LNCaP clone FGC (cell line): ENCODE measurements at regions not wholly inside any gene's neighbourhood (a gene's known extent, or its start where the extent isn't known, plus 50 kb on each side); places are given as distances from the start of the nearest gene placed in this dataset.
"Not testable (repeated sequence)": the region's sequence is repeated elsewhere in the genome, so short reads cannot be mapped to it uniquely, and the experiment has no call there.

Experiments
- DNase-seq: peaks from one replicate; pipeline ENCODE4 v3.0.0-alpha.2; 2011; ENCODE audit warnings: low read depth
- H3K4me3 ChIP-seq: 2 replicates; pipeline ENCODE4 v1.5.1; 2011; ENCODE audit warnings: mild to moderate bottlenecking, low read depth, low read length, control low read depth
- TF ChIP-seq, protein P1 (sequence below): IDR thresholded peaks from 2 replicates; pipeline ENCODE4 v1.5.1; 2012; ENCODE audit warnings: mild to moderate bottlenecking; ENCODE audit not compliant: control insufficient read depth, insufficient read depth; ENCODE audit errors: extremely low read depth

DNA sequence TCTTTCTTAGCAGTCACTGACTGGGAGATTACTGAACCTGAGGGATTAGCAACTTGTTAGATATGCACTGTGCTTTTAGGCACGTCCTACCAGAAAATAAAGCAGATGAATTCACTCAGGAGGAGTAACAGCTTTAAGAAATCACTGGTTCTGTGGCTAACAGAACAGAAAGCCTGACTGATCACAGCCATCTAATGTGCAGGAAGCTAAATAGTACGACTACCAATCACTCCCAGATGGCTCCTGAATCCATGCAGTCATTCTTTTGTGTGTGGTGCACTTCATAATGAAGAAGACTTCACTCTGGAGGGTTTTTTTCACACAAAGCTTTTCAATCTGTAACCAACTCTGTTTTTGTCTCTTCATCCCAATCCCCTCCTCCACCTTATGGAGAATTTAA is 305.3 kb upstream of the INTU start:
- TF ChIP-seq, protein P1, sequence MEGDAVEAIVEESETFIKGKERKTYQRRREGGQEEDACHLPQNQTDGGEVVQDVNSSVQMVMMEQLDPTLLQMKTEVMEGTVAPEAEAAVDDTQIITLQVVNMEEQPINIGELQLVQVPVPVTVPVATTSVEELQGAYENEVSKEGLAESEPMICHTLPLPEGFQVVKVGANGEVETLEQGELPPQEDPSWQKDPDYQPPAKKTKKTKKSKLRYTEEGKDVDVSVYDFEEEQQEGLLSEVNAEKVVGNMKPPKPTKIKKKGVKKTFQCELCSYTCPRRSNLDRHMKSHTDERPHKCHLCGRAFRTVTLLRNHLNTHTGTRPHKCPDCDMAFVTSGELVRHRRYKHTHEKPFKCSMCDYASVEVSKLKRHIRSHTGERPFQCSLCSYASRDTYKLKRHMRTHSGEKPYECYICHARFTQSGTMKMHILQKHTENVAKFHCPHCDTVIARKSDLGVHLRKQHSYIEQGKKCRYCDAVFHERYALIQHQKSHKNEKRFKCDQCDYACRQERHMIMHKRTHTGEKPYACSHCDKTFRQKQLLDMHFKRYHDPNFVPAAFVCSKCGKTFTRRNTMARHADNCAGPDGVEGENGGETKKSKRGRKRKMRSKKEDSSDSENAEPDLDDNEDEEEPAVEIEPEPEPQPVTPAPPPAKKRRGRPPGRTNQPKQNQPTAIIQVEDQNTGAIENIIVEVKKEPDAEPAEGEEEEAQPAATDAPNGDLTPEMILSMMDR: no peak
- H3K4me3 ChIP-seq: no peak overlapping the region
- no peak for DNase-seq

GRCh38 chr4:127335073-127335620 is 297.6 kb upstream of the INTU start:
- TF ChIP-seq, protein P1: no peak
- no peak overlapping the region for H3K4me3 ChIP-seq
- no peak for DNase-seq

DNA sequence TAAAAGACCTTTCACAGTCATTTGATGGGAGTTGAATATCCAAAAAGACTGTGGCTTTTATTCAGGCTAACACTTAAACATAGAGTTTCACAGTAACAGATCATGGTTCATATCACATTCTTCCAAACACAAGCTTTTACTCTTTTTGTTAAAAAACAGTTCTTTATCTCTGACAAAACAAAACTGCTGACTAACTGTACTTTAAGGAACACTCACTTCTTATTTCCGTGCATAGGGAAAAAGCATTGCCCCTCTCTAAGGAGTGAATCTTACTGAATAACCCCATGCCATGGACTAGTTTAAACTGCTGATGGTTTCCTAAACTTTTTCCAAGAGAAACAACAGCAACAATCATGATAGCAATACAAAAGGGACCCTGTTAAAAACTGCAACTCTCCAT is 297.0 kb upstream of the INTU start:
- no peak for DNase-seq
- TF ChIP-seq, protein P1: no peak
- H3K4me3 ChIP-seq: no peak overlapping the region

- H3K4me3 ChIP-seq, DNase-seq: not testable (repeated sequence)
These were observed 289.6 kb upstream of the INTU start for GRCh38 chr4:127343123-127343522.

DNA sequence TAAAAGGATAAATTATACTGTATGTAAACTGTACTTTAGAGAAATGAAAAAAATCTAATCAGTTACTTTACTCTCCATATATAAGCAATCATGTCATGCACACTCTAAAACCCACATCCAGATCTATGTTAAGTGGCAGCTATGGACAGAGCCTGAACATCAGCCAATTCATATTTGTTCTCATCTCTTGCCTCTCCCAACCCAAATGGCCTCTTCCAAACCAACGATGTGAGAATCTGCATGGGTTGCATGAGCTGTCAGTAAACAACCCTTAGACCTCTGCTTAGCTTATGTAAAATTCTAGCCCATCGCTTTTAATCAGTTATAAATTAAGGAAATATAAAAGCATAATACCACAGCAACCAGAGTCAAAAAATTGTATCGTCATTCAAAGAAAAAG is 288.7 kb upstream of the INTU start:
- no peak for DNase-seq
- TF ChIP-seq, protein P1: no peak
- H3K4me3 ChIP-seq: no peak overlapping the region

DNA sequence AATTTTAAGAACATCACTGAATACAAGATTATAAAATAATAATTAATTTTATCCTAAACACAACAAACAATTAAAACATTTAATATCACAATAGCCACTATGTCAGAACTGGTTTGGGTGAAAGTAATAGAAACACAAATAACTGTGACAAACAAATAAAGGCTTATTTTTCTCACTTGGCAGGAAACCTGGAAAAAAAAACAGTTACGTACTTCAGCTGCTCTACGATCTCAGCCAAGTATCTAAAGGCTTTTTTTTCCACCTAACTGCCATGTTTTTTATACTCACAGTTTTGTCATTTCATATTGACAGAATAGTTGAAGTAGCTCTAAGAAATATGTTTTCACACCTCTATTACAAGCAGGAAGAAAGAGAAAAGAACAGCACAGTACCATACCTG is 284.8 kb upstream of the INTU start:
- H3K4me3 ChIP-seq: no peak overlapping the region
- no peak for DNase-seq
- TF ChIP-seq, protein P1: no peak

DNA sequence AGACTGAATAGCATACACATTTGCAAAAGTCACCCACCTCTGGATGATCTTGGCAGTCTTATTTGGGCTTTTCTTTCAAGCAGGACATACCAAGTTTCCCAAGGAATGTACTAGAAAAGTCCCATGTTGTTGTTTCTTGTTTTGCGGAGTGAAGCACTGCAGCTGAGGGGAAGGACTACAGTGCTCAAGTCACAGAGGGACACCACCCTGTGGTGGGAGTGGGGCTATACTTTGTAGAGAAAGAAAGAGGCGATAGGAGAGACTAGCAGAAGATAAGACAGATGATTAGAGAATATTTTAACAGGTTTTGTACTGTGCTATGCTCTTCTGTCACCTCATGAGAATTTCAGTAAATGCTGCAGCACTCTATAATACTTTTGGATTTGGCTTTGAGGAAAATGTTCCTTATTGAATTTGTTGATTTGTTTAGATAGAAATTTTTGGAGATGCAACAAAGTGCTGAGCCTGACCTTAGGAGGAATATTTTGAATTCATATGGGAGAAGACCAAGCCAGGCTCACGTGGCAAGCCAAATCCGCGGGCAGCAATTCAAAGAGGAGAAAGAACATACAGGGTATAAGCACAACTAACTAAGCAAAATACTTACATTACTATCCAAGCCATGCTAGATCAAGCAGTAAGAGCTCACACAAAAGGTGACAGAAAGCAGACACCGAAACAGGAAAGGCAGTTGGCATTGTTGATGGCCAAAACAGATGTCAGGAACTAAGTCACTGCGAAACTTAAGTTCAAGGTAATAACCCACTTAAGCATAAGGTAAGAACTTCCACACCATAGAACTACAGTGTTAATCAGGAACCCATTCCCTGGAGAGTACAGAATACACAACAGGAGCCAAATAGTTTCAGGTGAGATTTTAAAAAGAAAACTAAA is 280.3 kb upstream of the INTU start:
- H3K4me3 ChIP-seq: no peak overlapping the region
- TF ChIP-seq, protein P1: no peak

More for the DNA sequence above, 280.3 kb upstream of the INTU start:
- DNase-seq: no peak
